HG03139 (cell line): ENCODE measurements at regions not wholly inside any gene's neighbourhood (a gene's known extent, or its start where the extent isn't known, plus 50 kb on each side); places are given as distances from the start of the nearest gene placed in this dataset.

ENCODE experiments used
- ATAC-seq: cut with Tn5 transposase; IDR thresholded peaks from one replicate; pipeline ENCODE4 v1.9.1; 2021; ENCODE audit not compliant: unreplicated experiment

- ATAC-seq: no peak
Observed at GRCh38 chr2:181828122-181828705, 63.3 kb upstream of the ITPRID2 start.

- no peak for ATAC-seq
Observed at GRCh38 chr2:181829230-181829629, 62.3 kb upstream of the ITPRID2 start.

GRCh38 chr2:181832015-181832414 lies 59.5 kb upstream of the ITPRID2 start:
- ATAC-seq: no peak

- peak; percentile 68 for ATAC-seq
Observed at GRCh38 chr2:181836583-181836982, 54.9 kb upstream of the ITPRID2 start.

GRCh38 chr2:181837563-181837962 lies 54.0 kb upstream of the ITPRID2 start:
- ATAC-seq: no peak

- ATAC-seq: no peak
Observed at GRCh38 chr2:181839811-181840210, 51.7 kb upstream of the ITPRID2 start.

GRCh38 chr2:181841079-181841478 lies 50.5 kb upstream of the ITPRID2 start:
- no peak for ATAC-seq
